Endothelial cell of umbilical vein (primary cell): ENCODE measurements at regions not wholly inside any gene's neighbourhood (a gene's known extent, or its start where the extent isn't known, plus 50 kb on each side); places are given as distances from the start of the nearest gene placed in this dataset.

ENCODE experiments used
- BruUV-seq: library from RNA; stranded (reverse); fragments of 400-500 nt; replicated peaks from 2 replicates; lab custom pipeline; 2021; lab: Mats Ljungman, UMichigan
- CTCF ChIA-PET: fragments of 300-600, 350-600 bp; sonication (Branson Sonifier 250); formaldehyde crosslinking; loops from one replicate; lab custom pipeline; 2021; ENCODE audit warnings: antibody characterized with exemption, inconsistent platforms; lab: Charles Lee
- POLR2A ChIA-PET: fragments of 300-600, 350-600 bp; sonication (Branson Sonifier 250); formaldehyde crosslinking; loops from one replicate; lab custom pipeline; 2021; ENCODE audit warnings: antibody characterized with exemption, inconsistent platforms; lab: Charles Lee
- DNase-seq: peaks from one replicate; pipeline ENCODE4 v3.0.0-alpha.2; 2011; ENCODE audit warnings: low read depth, low spot score
- FAIRE-seq: peaks from 2 replicates; lab custom pipeline; 2011; peaks lifted over from hg19 to GRCh38; lab: Jason Lieb, UNC
- H2AFZ ChIP-seq: 2 replicates; pipeline ENCODE4 v1.6.0; 2012; ENCODE audit warnings: low read depth, low read length, control low read depth, inconsistent platforms
- H3K27ac ChIP-seq: 2 replicates; pipeline ENCODE4 v1.5.1; 2011; ENCODE audit warnings: low read depth, mild to moderate bottlenecking, control low read depth, low read length, moderate library complexity; ENCODE audit not compliant: insufficient read depth
- H3K27me3 ChIP-seq, 2 experiments: 2 replicates each; pipeline versions ENCODE4 v1.6.0 to v1.6.1; 2011; ENCODE audit warnings: low read length in 2 of 2, mixed read lengths in 1 of 2; ENCODE audit not compliant: control insufficient read depth in 2 of 2, insufficient read depth in 2 of 2
- H3K36me3 ChIP-seq, 2 experiments: 2 replicates in 1 of 2; 3 replicates in 1 of 2; pipeline ENCODE4 v1.5.1; 2011; ENCODE audit warnings: low read length in 2 of 2, mild to moderate bottlenecking in 1 of 2, moderate library complexity in 1 of 2; ENCODE audit not compliant: control insufficient read depth in 2 of 2, insufficient read depth in 2 of 2; ENCODE audit errors: extremely low read depth in 1 of 2
- H3K4me1 ChIP-seq: 3 replicates; pipeline ENCODE4 v1.5.1; 2011; ENCODE audit warnings: mild to moderate bottlenecking, low read length; ENCODE audit not compliant: control insufficient read depth, insufficient read depth; ENCODE audit errors: extremely low read depth
- H3K4me2 ChIP-seq: 2 replicates; pipeline ENCODE4 v1.6.1; 2011; ENCODE audit warnings: low read length, control low read depth, mixed read lengths; ENCODE audit not compliant: insufficient read depth
- H3K4me3 ChIP-seq, 3 experiments: fragments of 200-600 bp in 1 of 3; sonication (generic), shearing (Covaris generic) in 1 of 3; replicated peaks in 1 of 3; 2 replicates each; pipeline ENCODE4 v1.5.1; 2011 to 2016; ENCODE audit warnings: control low read depth in 3 of 3, low read length in 3 of 3, mild to moderate bottlenecking in 2 of 3, inconsistent platforms in 1 of 3, low read depth in 1 of 3, moderate library complexity in 1 of 3; ENCODE audit not compliant: insufficient read depth in 1 of 3
- H3K79me2 ChIP-seq: 2 replicates; pipeline ENCODE4 v1.6.0; 2012; ENCODE audit warnings: low read length, inconsistent platforms; ENCODE audit not compliant: control insufficient read depth, insufficient read depth
- H3K9ac ChIP-seq: replicated peaks from 2 replicates; pipeline ENCODE3; 2011; ENCODE audit warnings: low read length, control low read depth; ENCODE audit not compliant: insufficient read depth; ENCODE audit errors: extremely low read depth
- H3K9me1 ChIP-seq: replicated peaks from 3 replicates; pipeline ENCODE4 v1.6.0; 2011; ENCODE audit warnings: mild to moderate bottlenecking, low read length; ENCODE audit not compliant: control insufficient read depth, insufficient read depth; ENCODE audit errors: extremely low read depth
- H3K9me3 ChIP-seq: replicated peaks from 2 replicates; pipeline ENCODE4 v1.5.1; 2012; ENCODE audit warnings: low read length, inconsistent platforms; ENCODE audit not compliant: control insufficient read depth, insufficient read depth
- H4K20me1 ChIP-seq: replicated peaks from 2 replicates; pipeline ENCODE3; 2011; ENCODE audit warnings: mild to moderate bottlenecking, low read length; ENCODE audit not compliant: control insufficient read depth, insufficient read depth; ENCODE audit errors: extremely low read depth
- CTCF ChIP-seq, 2 donors: IDR thresholded peaks; 1 replicate in 1 of 2; 2 replicates in 1 of 2; pipeline ENCODE4 v1.5.1; 2011; ENCODE audit warnings: low read length in 2 of 2, mild to moderate bottlenecking in 2 of 2, moderate library complexity in 2 of 2, control low read depth in 1 of 2, inconsistent platforms in 1 of 2, low read depth in 1 of 2; ENCODE audit not compliant: insufficient read depth in 1 of 2; ENCODE audit errors: extremely low read depth in 1 of 2
- EZH2 ChIP-seq: IDR thresholded peaks from 2 replicates; pipeline ENCODE4 v1.6.1; 2012; ENCODE audit warnings: borderline replicate concordance, low read depth, mild to moderate bottlenecking, moderate library complexity, low read length, inconsistent platforms; ENCODE audit not compliant: severe bottlenecking
- FOS ChIP-seq: IDR thresholded peaks from 2 replicates; pipeline ENCODE4 v1.6.1; 2011; ENCODE audit warnings: mild to moderate bottlenecking, low read length, moderate library complexity, borderline replicate concordance; ENCODE audit not compliant: insufficient read depth
- GATA2 ChIP-seq: IDR thresholded peaks from 2 replicates; pipeline ENCODE4 v1.7.0; 2011; ENCODE audit warnings: low read depth, mild to moderate bottlenecking, moderate library complexity, mixed read lengths, low read length; ENCODE audit not compliant: insufficient read length, insufficient read depth
- JUN ChIP-seq: IDR thresholded peaks from 2 replicates; pipeline ENCODE4 v1.6.1; 2011; ENCODE audit warnings: borderline replicate concordance, low read depth; ENCODE audit not compliant: insufficient read length, insufficient read depth
- MAX ChIP-seq: IDR thresholded peaks from 2 replicates; pipeline ENCODE4 v1.6.1; 2011; ENCODE audit not compliant: insufficient read depth, insufficient read length
- MYC ChIP-seq: IDR thresholded peaks from one replicate; pipeline ENCODE4 v1.6.1; 2011; ENCODE audit warnings: mild to moderate bottlenecking, low read depth, low read length
- POLR2A ChIP-seq: IDR thresholded peaks from 2 replicates; pipeline ENCODE4 v1.6.1; 2012; ENCODE audit warnings: low read depth, mild to moderate bottlenecking, control low read depth, low read length
- POLR2AphosphoS5 ChIP-seq: IDR thresholded peaks from 2 replicates; pipeline ENCODE4 v1.6.1; 2012; ENCODE audit warnings: low read depth, mild to moderate bottlenecking, control low read depth, low read length, moderate library complexity; ENCODE audit not compliant: insufficient read depth
- dilution Hi-C: fragments of 300-500 bp; cut with MboI; formaldehyde crosslinking; loops from one replicate; pipeline ENCODE4 v1.15.0; 2019; ENCODE audit warnings: low sequenced_read_pairs; ENCODE audit not compliant: extremely low pct_ligation_motif_present
- intact Hi-C: fragments of 100-400 bp; cut with micrococcal nuclease; formaldehyde crosslinking; loops from one replicate; pipeline ENCODE4 v1.10.0; 2022

- Histone ChIP-seq H3K9me3 (no peaks in the 10 kb centered on the region), H3K36me3 (no peaks in the 10 kb centered on the region), H3K9me1 (no peaks in the 10 kb centered on the region), H3K79me2 (no peaks in the 10 kb centered on the region), H3K27ac (no peak overlapping the region), H3K9ac (no peak overlapping the region), H3K4me3 (no peak overlapping the region), H3K4me2 (no peak overlapping the region), H4K20me1 (no peaks in the 10 kb centered on the region), H3K27me3 (no peaks in the 10 kb centered on the region), H2AFZ (no peak overlapping the region), H3K4me1 (peaks cover 5% of the 10 kb centered on the region)
- DNase-seq (no peak), FAIRE-seq (no peak)
- BruUV-seq = no TSS peak
- TF ChIP-seq JUN (no peak), POLR2A (no peak), FOS (no peak), CTCF (IDR thresholded peaks at IDR 0.05; ENCODE audit: extremely low read depth in 1 of 2, insufficient read depth in 1 of 2, low read depth in 1 of 2, low read length in 2 of 2) (no peak), POLR2AphosphoS5 (no peak), MYC (no peak), MAX (no peak), EZH2 (no peak), GATA2 (no peak)
- ChIA-PET CTCF (interaction anchor here (1.1 kb wide), 1 partner anchor 9 kb away, joined by 3 read pairs; no protein-coding TSS in a partner anchor), POLR2A (no interaction called here)
- intact Hi-C loops = no loop called here
- dilution Hi-C loops = no loop called here
These were observed 477.5 kb upstream of the SEMA3D start for GRCh38 chr7:85664341-85664740.
